Caco-2 (cell line): ENCODE measurements at regions not wholly inside any gene's neighbourhood (a gene's known extent, or its start where the extent isn't known, plus 50 kb on each side); places are given as distances from the start of the nearest gene placed in this dataset.

ENCODE experiments used
- BruUV-seq: library from RNA; stranded (reverse); fragments of 400-500 nt; replicated peaks from 2 replicates; lab custom pipeline; 2021; lab: Mats Ljungman, UMichigan
- CTCF ChIA-PET: fragments of 300-600 bp; sonication (Branson Sonifier 250); formaldehyde crosslinking; loops from one replicate; lab custom pipeline; 2022; ENCODE audit warnings: antibody characterized with exemption; lab: Charles Lee
- POLR2A ChIA-PET: fragments of 300-600 bp; sonication (Branson Sonifier 250); formaldehyde crosslinking; loops from one replicate; lab custom pipeline; 2022; ENCODE audit warnings: antibody characterized with exemption; lab: Charles Lee
- DNase-seq, 2 experiments: peaks; one replicate each; pipeline versions ENCODE4 v3.0.0 to v3.0.0-alpha.2; 2020 to 2022
- H3K27me3 ChIP-seq: replicated peaks from 2 replicates; pipeline ENCODE4 v1.6.0; 2011; ENCODE audit warnings: low read length; ENCODE audit not compliant: control insufficient read depth, insufficient read depth
- H3K36me3 ChIP-seq: 2 replicates; pipeline ENCODE4 v1.5.1; 2011; ENCODE audit warnings: low read length; ENCODE audit not compliant: control insufficient read depth, insufficient read depth
- H3K4me1 ChIP-seq: fragments of 250-450 bp; sonication (Bioruptor Pico); 2 replicates; pipeline ENCODE4 v1.5.1; 2020; ENCODE audit warnings: mild to moderate bottlenecking
- H3K4me3 ChIP-seq: 2 replicates; pipeline ENCODE4 v1.5.1; 2011; ENCODE audit warnings: low read depth, mild to moderate bottlenecking, control low read depth, low read length
- H3K9me3 ChIP-seq: fragments of 250-450 bp; sonication (Bioruptor Pico); 2 replicates; pipeline ENCODE4 v1.5.1; 2020; ENCODE audit warnings: mild to moderate bottlenecking, moderate library complexity
- H3K27ac Mint-ChIP-seq: one replicate; pipeline ENCODE4 v1.8.0; 2022; ENCODE audit warnings: mixed read lengths; ENCODE audit not compliant: unreplicated experiment
- H3K27me3 Mint-ChIP-seq: one replicate; pipeline ENCODE4 v1.8.0; 2022; ENCODE audit warnings: mixed read lengths; ENCODE audit not compliant: insufficient read depth, unreplicated experiment
- H3K36me3 Mint-ChIP-seq: one replicate; pipeline ENCODE4 v1.8.0; 2022; ENCODE audit warnings: mild to moderate bottlenecking, mixed read lengths; ENCODE audit not compliant: insufficient read depth, unreplicated experiment
- H3K4me1 Mint-ChIP-seq: one replicate; pipeline ENCODE4 v1.8.0; 2022; ENCODE audit warnings: low read depth, mixed read lengths; ENCODE audit not compliant: unreplicated experiment
- H3K4me3 Mint-ChIP-seq: one replicate; pipeline ENCODE4 v1.8.0; 2022; ENCODE audit warnings: mild to moderate bottlenecking, moderate library complexity, mixed read lengths; ENCODE audit not compliant: unreplicated experiment
- H3K9me3 Mint-ChIP-seq: one replicate; pipeline ENCODE4 v1.8.0; 2022; ENCODE audit warnings: mixed read lengths; ENCODE audit not compliant: unreplicated experiment
- intact Hi-C: fragments of 100-400 bp; cut with micrococcal nuclease; formaldehyde crosslinking; loops from one replicate; pipeline ENCODE4 v1.10.0; 2022; ENCODE audit not compliant: unreplicated experiment
- TF ChIP-seq, protein P1 (sequence below), 2 experiments: fragments of 200-600 bp in 1 of 2; IDR thresholded peaks; 1 replicate in 1 of 2; 2 replicates in 1 of 2; pipeline versions ENCODE4 v1.5.1 to v1.8.0; 2011 to 2022; ENCODE audit warnings: antibody characterized with exemption in 1 of 2, control low read depth in 1 of 2, inconsistent platforms in 1 of 2, low read depth in 1 of 2, low read length in 1 of 2, mild to moderate bottlenecking in 1 of 2, moderate library complexity in 1 of 2; ENCODE audit not compliant: insufficient read depth in 1 of 2, severe bottlenecking in 1 of 2, unreplicated experiment in 1 of 2

DNA sequence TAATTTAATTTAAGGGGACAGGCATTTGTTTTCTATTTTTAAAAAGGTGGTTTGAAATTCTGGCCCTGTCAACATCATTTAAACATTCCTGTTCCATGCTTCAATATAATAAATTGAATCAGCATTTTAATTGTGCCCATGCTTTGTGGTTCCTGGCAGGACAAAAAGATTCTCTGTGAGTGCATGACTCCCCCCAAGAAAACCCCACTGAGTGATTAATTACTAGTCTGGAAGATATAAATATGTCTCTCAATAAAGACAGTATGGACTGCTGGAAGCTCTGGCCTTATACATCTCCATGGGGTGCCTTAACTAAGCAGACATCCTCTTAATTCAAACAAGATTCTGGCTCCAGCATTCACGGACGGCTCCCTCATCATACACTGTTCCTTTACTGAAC is 95.0 kb upstream of the PSMD7 start:
- Histone ChIP-seq H3K27me3 (no peaks in the 10 kb centered on the region), H3K36me3 (no peaks in the 10 kb centered on the region), H3K9me3 (no peaks in the 10 kb centered on the region), H3K4me3 (no peak overlapping the region), H3K4me1 (no peaks in the 10 kb centered on the region)
- no TSS peak for BruUV-seq
- Mint-ChIP-seq H3K4me3 (no peak overlapping the region), H3K9me3 (no peaks in the 10 kb centered on the region), H3K27me3 (no peaks in the 10 kb centered on the region), H3K36me3 (no peaks in the 10 kb centered on the region), H3K27ac (no peak overlapping the region), H3K4me1 (no peaks in the 10 kb centered on the region)
- TF ChIP-seq, protein P1, sequence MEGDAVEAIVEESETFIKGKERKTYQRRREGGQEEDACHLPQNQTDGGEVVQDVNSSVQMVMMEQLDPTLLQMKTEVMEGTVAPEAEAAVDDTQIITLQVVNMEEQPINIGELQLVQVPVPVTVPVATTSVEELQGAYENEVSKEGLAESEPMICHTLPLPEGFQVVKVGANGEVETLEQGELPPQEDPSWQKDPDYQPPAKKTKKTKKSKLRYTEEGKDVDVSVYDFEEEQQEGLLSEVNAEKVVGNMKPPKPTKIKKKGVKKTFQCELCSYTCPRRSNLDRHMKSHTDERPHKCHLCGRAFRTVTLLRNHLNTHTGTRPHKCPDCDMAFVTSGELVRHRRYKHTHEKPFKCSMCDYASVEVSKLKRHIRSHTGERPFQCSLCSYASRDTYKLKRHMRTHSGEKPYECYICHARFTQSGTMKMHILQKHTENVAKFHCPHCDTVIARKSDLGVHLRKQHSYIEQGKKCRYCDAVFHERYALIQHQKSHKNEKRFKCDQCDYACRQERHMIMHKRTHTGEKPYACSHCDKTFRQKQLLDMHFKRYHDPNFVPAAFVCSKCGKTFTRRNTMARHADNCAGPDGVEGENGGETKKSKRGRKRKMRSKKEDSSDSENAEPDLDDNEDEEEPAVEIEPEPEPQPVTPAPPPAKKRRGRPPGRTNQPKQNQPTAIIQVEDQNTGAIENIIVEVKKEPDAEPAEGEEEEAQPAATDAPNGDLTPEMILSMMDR (IDR thresholded peaks at IDR 0.05; ENCODE audit: insufficient read depth in 1 of 2, low read depth in 1 of 2, low read length in 1 of 2, severe bottlenecking in 1 of 2, unreplicated experiment in 1 of 2) = no peak
- ChIA-PET POLR2A (no interaction called here), CTCF (no interaction called here)
- intact Hi-C loops = no loop called here
- DNase-seq = no peak

DNA sequence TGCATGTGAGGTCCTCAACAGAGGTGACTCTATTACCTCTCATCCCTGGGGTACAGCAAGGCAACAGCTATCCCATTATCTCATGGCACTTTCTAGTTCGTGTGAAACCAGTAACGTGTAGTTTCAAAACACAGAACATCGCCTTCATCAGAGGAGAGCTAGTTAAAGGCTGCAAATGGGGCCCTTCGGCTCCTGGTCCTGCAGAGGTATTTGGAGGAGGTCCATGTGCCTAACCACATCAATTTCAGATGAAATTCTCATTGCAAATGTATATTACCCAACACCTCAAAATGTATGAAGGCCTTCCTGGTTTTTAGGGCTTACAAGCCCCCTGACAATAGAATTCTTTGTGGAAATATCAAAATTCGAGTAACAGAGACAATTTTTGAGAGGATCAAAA is 95.7 kb upstream of the PSMD7 start:
- Mint-ChIP-seq H3K4me3 (no peak overlapping the region), H3K27me3 (no peaks in the 10 kb centered on the region), H3K27ac (no peak overlapping the region), H3K36me3 (no peaks in the 10 kb centered on the region), H3K4me1 (no peaks in the 10 kb centered on the region), H3K9me3 (no peaks in the 10 kb centered on the region)
- no peak overlapping the region for H3K4me3 ChIP-seq
- H3K4me1 ChIP-seq = no peaks in the 10 kb centered on the region
- H3K9me3 ChIP-seq = no peaks in the 10 kb centered on the region
- no peaks in the 10 kb centered on the region for H3K36me3 ChIP-seq
- BruUV-seq = no TSS peak
- intact Hi-C loops = no loop called here
- ChIA-PET CTCF (no interaction called here), POLR2A (no interaction called here)
- TF ChIP-seq, protein P1 (IDR thresholded peaks at IDR 0.05; ENCODE audit: insufficient read depth in 1 of 2, low read depth in 1 of 2, low read length in 1 of 2, severe bottlenecking in 1 of 2, unreplicated experiment in 1 of 2) = no peak
- H3K27me3 ChIP-seq = no peaks in the 10 kb centered on the region
- no peak for DNase-seq

DNA sequence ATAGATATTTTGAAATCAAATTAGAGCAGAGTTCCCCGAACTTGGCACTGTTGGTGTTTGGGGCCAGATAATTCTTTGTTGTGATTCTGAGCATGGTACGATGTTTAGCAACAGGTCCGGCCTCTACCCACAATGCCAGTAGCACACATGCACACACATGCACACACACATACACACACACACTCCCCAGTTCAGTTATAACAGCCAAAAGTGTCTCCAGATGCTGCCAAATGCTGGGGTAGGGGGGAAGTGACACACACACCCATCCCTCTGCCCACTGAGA is 96.8 kb upstream of the PSMD7 start:
- peaks cover 6% of the 10 kb centered on the region for H3K27me3 Mint-ChIP-seq
- ChIA-PET POLR2A (no interaction called here), CTCF (no interaction called here)
- H3K27me3 ChIP-seq = no peaks in the 10 kb centered on the region
- no peaks in the 10 kb centered on the region for H3K4me1 ChIP-seq
- no peaks in the 10 kb centered on the region for H3K9me3 ChIP-seq
- DNase-seq = no peak
- no peaks in the 10 kb centered on the region for H3K36me3 Mint-ChIP-seq
- H3K4me3 Mint-ChIP-seq = no peak overlapping the region
- intact Hi-C loops = no loop called here
- no peak overlapping the region for H3K4me3 ChIP-seq
- H3K36me3 ChIP-seq = no peaks in the 10 kb centered on the region
- no peaks in the 10 kb centered on the region for H3K9me3 Mint-ChIP-seq
- TF ChIP-seq, protein P1 (IDR thresholded peaks at IDR 0.05; ENCODE audit: insufficient read depth in 1 of 2, low read depth in 1 of 2, low read length in 1 of 2, severe bottlenecking in 1 of 2, unreplicated experiment in 1 of 2) = no peak
- no peaks in the 10 kb centered on the region for H3K4me1 Mint-ChIP-seq
- no TSS peak for BruUV-seq
- no peak overlapping the region for H3K27ac Mint-ChIP-seq
